ENCODE measurements at regions not wholly inside any gene's neighbourhood (a gene's known extent, or its start where the extent isn't known, plus 50 kb on each side); places are given as distances from the start of the nearest gene placed in this dataset.
A peak's percentile ranks its signal among the peaks of the same experiment; 100 is the strongest.

DNA sequence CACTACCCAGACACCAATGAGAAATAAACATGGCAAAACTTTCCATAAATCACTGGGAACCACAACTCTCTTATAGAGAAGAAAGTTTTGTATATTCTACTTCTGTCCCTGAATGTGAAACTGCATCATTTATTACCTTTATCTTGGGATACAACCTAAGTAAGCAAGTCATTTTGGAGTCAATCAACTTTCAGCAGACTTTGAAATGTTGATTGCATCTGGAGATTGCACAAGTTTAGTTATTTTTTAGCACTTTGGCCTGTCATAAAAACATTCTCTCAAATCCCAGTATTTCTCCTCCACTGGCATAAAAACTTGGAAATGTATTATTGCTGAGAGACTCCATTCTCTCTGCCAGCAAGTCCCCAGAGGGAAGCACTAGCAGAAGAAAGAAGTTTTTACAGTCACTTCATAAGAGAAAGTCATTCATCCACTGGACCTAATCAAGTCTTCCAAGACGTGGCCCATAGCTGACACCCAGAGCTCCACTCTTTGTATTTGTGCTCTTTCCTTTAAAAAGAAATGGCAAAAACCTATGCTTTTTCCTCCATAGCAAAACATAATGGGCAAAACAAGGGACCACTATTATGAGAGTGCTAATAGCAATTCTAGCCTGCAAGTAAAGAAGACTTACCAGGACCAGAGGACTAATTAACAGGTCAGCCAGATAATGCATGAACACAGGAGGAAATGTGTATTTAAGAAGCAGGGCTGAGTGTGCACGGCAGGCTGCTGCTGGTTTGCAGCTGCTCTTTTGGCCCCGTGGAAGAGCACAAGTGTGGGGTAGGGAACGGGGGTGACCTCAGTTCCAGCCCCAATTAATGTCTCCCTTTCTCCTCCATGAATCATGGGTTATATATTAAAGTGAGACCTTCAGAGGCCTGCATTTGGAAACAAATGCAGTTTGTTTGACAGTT lies 171.5 kb downstream of the INO80D start:
- Mint-ChIP-seq H3K9me3 (ENCODE audit: low read depth) (no peaks in the 10 kb centered on the region), H3K36me3 (ENCODE audit: low read depth) (no peaks in the 10 kb centered on the region), H3K4me1 (no peaks in the 10 kb centered on the region), H3K27ac (no peak overlapping the region), H3K4me3 (no peak overlapping the region), H3K27me3 (peaks cover 21% of the 10 kb centered on the region)
- ChIA-PET POLR2A (no interaction called here), CTCF (no interaction called here)
- DNase-seq (no peak), ATAC-seq (no peak)
- intact Hi-C loops (cut with DNase I, micrococcal nuclease) = no loop called here

DNA sequence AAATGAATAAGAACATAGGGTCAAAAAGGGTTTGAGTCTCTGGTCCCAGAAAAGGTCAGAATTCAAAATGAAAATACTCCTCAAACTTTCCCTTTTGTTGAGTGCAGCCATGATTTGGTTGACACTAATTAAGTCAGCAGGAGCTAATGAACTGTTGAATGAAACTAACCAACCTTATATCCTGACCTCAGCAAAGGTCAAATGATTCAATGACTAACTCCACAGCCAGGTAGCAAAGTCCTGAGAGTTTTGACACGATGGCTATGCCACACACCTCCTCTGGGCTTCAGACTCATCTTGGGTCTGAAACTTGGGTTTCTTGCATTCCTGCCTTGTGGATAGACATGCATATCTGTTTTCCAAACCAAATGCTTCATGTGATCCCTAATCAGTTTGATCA lies 172.3 kb downstream of the INO80D start:
- Mint-ChIP-seq H3K4me1 (no peaks in the 10 kb centered on the region), H3K36me3 (ENCODE audit: low read depth) (no peaks in the 10 kb centered on the region), H3K9me3 (ENCODE audit: low read depth) (no peaks in the 10 kb centered on the region), H3K4me3 (no peak overlapping the region), H3K27me3 (peaks cover 21% of the 10 kb centered on the region), H3K27ac (no peak overlapping the region)
- no peak for ATAC-seq
- ChIA-PET POLR2A (no interaction called here), CTCF (no interaction called here)
- DNase-seq = no peak
- intact Hi-C loops (cut with DNase I, micrococcal nuclease) = no loop called here

- intact Hi-C loops (cut with DNase I, micrococcal nuclease) = no loop called here
- no peaks in the 10 kb centered on the region for H3K9me3 Mint-ChIP-seq (ENCODE audit: low read depth)
- no peak overlapping the region for H3K4me3 Mint-ChIP-seq
- ChIA-PET POLR2A (no interaction called here), CTCF (no interaction called here)
- no peaks in the 10 kb centered on the region for H3K36me3 Mint-ChIP-seq (ENCODE audit: low read depth)
- peaks cover 20% of the 10 kb centered on the region for H3K27me3 Mint-ChIP-seq
- no peak for DNase-seq
- no peak for ATAC-seq
- no peaks in the 10 kb centered on the region for H3K4me1 Mint-ChIP-seq
- H3K27ac Mint-ChIP-seq = no peak overlapping the region
Measured at GRCh38 chr2:205911306-205911705, 174.7 kb downstream of the INO80D start.

GRCh38 chr2:205909184-205909572 lies 176.8 kb downstream of the INO80D start:
- ATAC-seq (no peak), DNase-seq (no peak)
- H3K27ac Mint-ChIP-seq = no peak overlapping the region
- peaks cover 20% of the 10 kb centered on the region for H3K27me3 Mint-ChIP-seq
- H3K36me3 Mint-ChIP-seq (ENCODE audit: low read depth) = no peaks in the 10 kb centered on the region
- POLR2A ChIA-PET = no interaction called here
- no peaks in the 10 kb centered on the region for H3K4me1 Mint-ChIP-seq
- CTCF ChIA-PET = interaction anchor here (1.0 kb wide), 1 partner anchor 11 kb away, joined by 3 read pairs; no protein-coding TSS in a partner anchor
- no peaks in the 10 kb centered on the region for H3K9me3 Mint-ChIP-seq (ENCODE audit: low read depth)
- no peak overlapping the region for H3K4me3 Mint-ChIP-seq
- intact Hi-C loops (cut with DNase I, micrococcal nuclease) = no loop called here

DNA sequence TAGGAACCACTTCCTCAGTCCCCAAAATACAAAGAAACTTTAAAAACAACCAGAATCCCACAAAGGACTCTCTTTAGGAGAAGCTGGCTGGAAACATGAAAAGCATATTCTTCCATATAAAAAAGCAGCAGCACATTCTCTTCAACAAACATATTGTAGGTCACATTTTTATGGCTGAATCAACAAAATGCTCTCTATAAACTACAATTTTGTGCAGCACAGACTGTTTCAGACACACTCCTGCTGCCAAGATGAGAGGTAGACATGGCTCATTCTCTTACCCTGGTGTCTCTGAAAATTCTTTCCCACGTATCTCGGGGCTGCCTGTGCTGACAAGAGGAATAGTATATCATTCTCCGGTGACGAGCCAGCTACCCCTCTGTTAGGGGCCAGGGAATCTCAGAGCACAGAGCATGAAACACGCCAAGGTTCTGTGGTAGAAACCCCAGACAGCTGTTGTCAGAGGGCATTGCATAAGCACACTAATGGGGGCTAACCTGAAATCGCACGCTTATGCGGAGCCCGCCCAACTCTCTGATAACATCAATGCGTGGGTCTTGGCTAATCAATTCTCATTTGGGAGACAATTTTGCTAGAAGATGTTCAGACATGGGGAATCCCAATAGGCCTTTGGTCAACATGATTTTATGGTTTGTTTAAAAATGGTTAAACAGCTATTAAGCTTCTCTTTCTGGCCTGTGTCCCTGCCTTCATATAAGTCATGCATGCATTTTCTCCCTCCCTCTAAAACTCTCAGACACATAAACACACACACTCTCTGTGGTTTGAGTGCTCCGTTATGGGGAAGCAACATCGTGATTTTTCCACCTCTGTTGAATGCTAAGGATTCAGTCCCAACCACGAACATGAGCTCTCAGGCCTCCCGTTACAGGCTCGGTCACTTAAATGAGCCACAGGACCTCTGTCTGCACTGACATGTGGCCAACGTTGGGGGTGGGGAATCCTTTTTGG lies 177.5 kb downstream of the INO80D start:
- ChIA-PET CTCF (no interaction called here), POLR2A (no interaction called here)
- Mint-ChIP-seq H3K27ac (no peak overlapping the region), H3K36me3 (ENCODE audit: low read depth) (no peaks in the 10 kb centered on the region), H3K9me3 (ENCODE audit: low read depth) (no peaks in the 10 kb centered on the region), H3K4me3 (no peak overlapping the region), H3K4me1 (no peaks in the 10 kb centered on the region), H3K27me3 (peaks cover 24% of the 10 kb centered on the region)
- ATAC-seq = no peak
- no peak for DNase-seq
- intact Hi-C loops (cut with DNase I, micrococcal nuclease) = no loop called here

DNA sequence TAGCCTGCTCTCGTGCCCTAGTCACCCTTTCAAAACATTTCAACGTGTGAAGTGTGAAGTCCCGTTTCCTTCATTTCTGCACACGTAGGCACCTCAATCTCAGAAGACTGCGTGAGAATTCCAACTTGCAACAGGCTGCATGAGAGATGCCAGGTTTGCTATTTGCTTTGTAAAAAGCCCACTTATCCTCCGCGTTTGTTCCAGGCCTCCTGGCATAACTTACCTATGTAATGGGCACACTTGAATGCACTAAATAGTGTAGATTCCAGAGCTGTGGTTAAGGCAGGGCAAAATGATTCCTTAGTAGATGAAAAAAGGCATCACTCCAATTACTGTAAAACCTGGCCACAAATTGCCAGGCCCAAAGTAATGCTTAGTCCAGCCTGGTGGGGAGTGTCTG lies 179.6 kb downstream of the INO80D start:
- Mint-ChIP-seq H3K4me1 (no peaks in the 10 kb centered on the region), H3K27me3 (peaks cover 18% of the 10 kb centered on the region), H3K27ac (no peak overlapping the region), H3K36me3 (ENCODE audit: low read depth) (no peaks in the 10 kb centered on the region), H3K4me3 (no peak overlapping the region), H3K9me3 (ENCODE audit: low read depth) (no peaks in the 10 kb centered on the region)
- intact Hi-C loops (cut with DNase I, micrococcal nuclease) = no loop called here
- DNase-seq (no peak), ATAC-seq (no peak)
- ChIA-PET POLR2A (no interaction called here), CTCF (interaction anchor here (0.6 kb wide), 1 partner anchor 187 kb away, joined by 6 read pairs; no protein-coding TSS in a partner anchor)

DNA sequence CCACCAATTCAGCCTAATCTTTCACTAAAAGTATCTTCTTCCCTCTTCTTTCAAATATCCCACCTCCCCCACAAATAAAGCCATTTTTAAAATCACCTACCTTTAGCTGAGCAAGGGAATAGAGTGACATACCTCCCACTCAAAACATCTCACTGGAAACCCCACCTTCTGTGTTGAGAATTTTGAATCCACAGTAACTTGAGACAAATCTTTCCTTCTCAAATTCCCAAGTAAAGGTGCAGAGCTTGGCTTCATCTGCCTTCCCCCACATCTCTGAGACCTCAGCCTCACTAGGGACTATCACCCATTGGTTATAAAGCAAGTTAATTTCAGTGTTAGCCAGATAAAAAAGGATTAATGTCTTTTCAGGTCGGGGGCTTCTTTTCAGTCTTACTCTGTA lies 180.4 kb downstream of the INO80D start:
- Mint-ChIP-seq H3K4me1 (no peaks in the 10 kb centered on the region), H3K27me3 (peaks cover 14% of the 10 kb centered on the region), H3K4me3 (no peak overlapping the region), H3K9me3 (ENCODE audit: low read depth) (no peaks in the 10 kb centered on the region), H3K36me3 (ENCODE audit: low read depth) (no peaks in the 10 kb centered on the region), H3K27ac (no peak overlapping the region)
- POLR2A ChIA-PET = no interaction called here
- intact Hi-C loops (cut with DNase I, micrococcal nuclease) = no loop called here
- DNase-seq (no peak), ATAC-seq (no peak)
- CTCF ChIA-PET = interaction anchor here (0.6 to 0.7 kb wide), 2 partner anchors 18 to 186 kb away, joined by 3 to 6 read pairs; no protein-coding TSS in a partner anchor

DNA sequence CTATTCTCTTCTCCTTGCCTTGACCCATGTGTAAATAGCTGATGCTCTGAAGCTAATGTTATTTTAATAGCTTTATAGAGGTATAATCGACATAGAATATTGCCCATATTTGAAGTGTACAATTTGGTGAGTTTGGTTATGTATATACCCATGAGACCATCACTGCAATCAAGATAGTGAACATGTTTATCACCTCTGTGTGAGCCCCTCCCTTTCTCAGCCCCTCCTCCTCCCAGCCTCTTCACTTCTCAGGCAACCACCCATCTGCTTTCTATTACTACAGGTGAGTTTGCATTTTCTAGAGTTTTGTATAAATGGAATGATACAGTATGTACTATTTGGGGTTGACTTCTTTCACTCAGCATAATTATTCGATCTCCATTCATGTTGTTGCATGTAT lies 181.1 kb downstream of the INO80D start:
- H3K4me3 Mint-ChIP-seq = no peak overlapping the region
- DNase-seq (no peak), ATAC-seq (no peak)
- ChIA-PET CTCF (interaction anchor here (0.7 to 1.4 kb wide), 2 partner anchors 19 to 21 kb away, joined by 3 to 4 read pairs; no protein-coding TSS in a partner anchor), POLR2A (no interaction called here)
- no peak overlapping the region for H3K27ac Mint-ChIP-seq
- no peaks in the 10 kb centered on the region for H3K9me3 Mint-ChIP-seq (ENCODE audit: low read depth)
- intact Hi-C loops (cut with DNase I, micrococcal nuclease) = no loop called here
- peaks cover 9% of the 10 kb centered on the region for H3K27me3 Mint-ChIP-seq
- no peaks in the 10 kb centered on the region for H3K4me1 Mint-ChIP-seq
- no peaks in the 10 kb centered on the region for H3K36me3 Mint-ChIP-seq (ENCODE audit: low read depth)

DNA sequence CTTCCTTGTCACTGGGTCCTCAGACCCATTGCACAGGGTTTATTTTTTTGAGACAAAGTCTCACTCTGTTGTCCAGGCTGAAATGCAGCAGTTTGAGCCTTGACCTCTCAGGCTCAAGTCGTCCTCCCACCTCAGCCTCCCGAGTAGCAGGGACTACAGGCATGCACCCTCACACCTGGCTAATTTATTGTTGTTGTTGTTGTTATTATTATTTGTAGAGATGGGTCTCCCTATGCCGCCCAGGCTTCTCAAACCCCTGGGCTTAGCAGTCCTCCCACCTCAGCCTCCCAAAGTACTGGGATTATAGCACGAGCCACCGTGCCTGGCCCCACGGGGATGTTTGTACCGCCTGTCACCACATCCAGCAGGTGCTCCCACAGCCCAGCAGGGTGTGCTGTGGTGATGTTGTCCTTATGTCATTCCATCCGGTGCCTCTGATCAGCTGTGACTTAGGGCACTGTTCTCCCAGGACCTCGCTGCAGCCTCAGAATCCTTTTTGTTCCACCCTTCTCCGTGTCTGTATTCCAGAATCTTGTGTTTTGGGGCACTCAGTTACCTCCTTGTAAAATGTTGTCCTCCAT lies 182.3 kb downstream of the INO80D start:
- peak; percentile 51 for ATAC-seq
- H3K4me1 Mint-ChIP-seq = no peaks in the 10 kb centered on the region
- H3K4me3 Mint-ChIP-seq = no peak overlapping the region
- no peaks in the 10 kb centered on the region for H3K36me3 Mint-ChIP-seq (ENCODE audit: low read depth)
- no peak overlapping the region for H3K27ac Mint-ChIP-seq
- ChIA-PET CTCF (interaction anchor here (0.9 to 1.5 kb wide), 3 partner anchors 22 to 1591 kb away, joined by 3 to 4 read pairs (median 3); no protein-coding TSS in a partner anchor), POLR2A (no interaction called here)
- peaks cover 8% of the 10 kb centered on the region for H3K27me3 Mint-ChIP-seq
- intact Hi-C loops (cut with DNase I, micrococcal nuclease) = loop anchor here in 1 of 2 experiments (2.0 kb wide), 1 partner anchor 45 kb away; no protein-coding TSS in a partner anchor
- DNase-seq = peak; percentile 32
- peaks cover 5% of the 10 kb centered on the region for H3K9me3 Mint-ChIP-seq (ENCODE audit: low read depth)

DNA sequence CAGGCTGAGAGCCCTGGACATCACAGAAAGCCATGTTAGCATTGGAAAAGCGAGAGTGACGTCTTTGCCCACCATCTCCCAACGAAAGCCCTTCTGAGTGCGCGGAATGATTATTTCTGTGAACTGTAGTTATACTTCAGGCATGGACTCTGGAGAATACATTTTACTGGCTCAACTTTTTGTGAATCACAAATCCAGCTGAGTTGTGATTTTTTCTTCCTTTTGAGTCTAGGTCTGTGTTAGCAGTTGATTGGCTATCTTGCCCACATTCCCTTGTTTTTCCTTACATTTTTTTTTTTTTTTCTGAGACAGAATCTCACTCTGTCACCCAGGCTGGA lies 183.1 kb downstream of the INO80D start:
- ChIA-PET POLR2A (no interaction called here), CTCF (interaction anchor here (0.9 to 1.5 kb wide), 3 partner anchors 23 to 1590 kb away, joined by 3 to 4 read pairs (median 3); no protein-coding TSS in a partner anchor)
- Mint-ChIP-seq H3K4me3 (no peak overlapping the region), H3K27ac (no peak overlapping the region), H3K36me3 (ENCODE audit: low read depth) (no peaks in the 10 kb centered on the region), H3K9me3 (ENCODE audit: low read depth) (peaks cover 5% of the 10 kb centered on the region), H3K27me3 (peaks cover 10% of the 10 kb centered on the region), H3K4me1 (no peaks in the 10 kb centered on the region)
- DNase-seq (no peak), ATAC-seq (no peak)
- intact Hi-C loops (cut with DNase I, micrococcal nuclease) = loop anchor here in 1 of 2 experiments (2.0 kb wide), 1 partner anchor 46 kb away; no protein-coding TSS in a partner anchor

Data from activated CD4-positive, alpha-beta T cell treated with anti-CD3 and anti-CD28 coated beads for 36 hours (primary cell).